K562 (cell line): ENCODE measurements at regions not wholly inside any gene's neighbourhood (a gene's known extent, or its start where the extent isn't known, plus 50 kb on each side); places are given as distances from the start of the nearest gene placed in this dataset.

Experiments used
- AFF4 ChIP-seq: sonication (generic); formaldehyde crosslinking; IDR thresholded peaks from 2 replicates; pipeline ENCODE4 v1.8.0; 2023; ENCODE audit warnings: mild to moderate bottlenecking, missing genetic modification reagents
- ARID1B ChIP-seq: fragments of 450-650 bp; IDR thresholded peaks from 2 replicates; pipeline ENCODE4 v1.6.1; 2016; ENCODE audit warnings: antibody characterized with exemption, mild to moderate bottlenecking, inconsistent platforms
- ATF4 ChIP-seq: fragments of 450-650 bp; formaldehyde crosslinking; IDR thresholded peaks from 2 replicates; pipeline ENCODE4 v1.4.0; 2022; ENCODE audit warnings: mild to moderate bottlenecking, moderate library complexity
- CAMTA2 ChIP-seq: fragments of 250-450 bp; sonication (Bioruptor Pico); conservative IDR thresholded peaks from 2 replicates; pipeline ENCODE4 v1.5.1; 2022
- CBFA2T2 ChIP-seq: fragments of 450-650 bp; conservative IDR thresholded peaks from 2 replicates; pipeline ENCODE4 v1.6.1; 2017; ENCODE audit warnings: mild to moderate bottlenecking
- CBFA2T3 ChIP-seq: fragments of 450-650 bp; IDR thresholded peaks from 2 replicates; pipeline ENCODE4 v1.6.1; 2017
- CCNT2 ChIP-seq: IDR thresholded peaks from 2 replicates; pipeline ENCODE4 v1.6.1; 2011; ENCODE audit warnings: borderline replicate concordance, low read depth, mild to moderate bottlenecking, moderate library complexity, mixed read lengths, low read length; ENCODE audit not compliant: insufficient read length; ENCODE audit errors: extremely low read depth
- CTBP1 ChIP-seq: fragments of 450-650 bp; IDR thresholded peaks from 2 replicates; pipeline ENCODE4 v1.6.1; 2016; ENCODE audit warnings: borderline replicate concordance
- DPF2 ChIP-seq: fragments of 450-650 bp; IDR thresholded peaks from 2 replicates; pipeline ENCODE4 v1.6.1; 2016
- ETS2 ChIP-seq: IDR thresholded peaks from 2 replicates; pipeline ENCODE4 v1.6.1; 2016; ENCODE audit warnings: borderline replicate concordance, missing genetic modification characterization, mild to moderate bottlenecking, moderate library complexity, missing compliant biosample characterization; ENCODE audit not compliant: poor library complexity, severe bottlenecking
- HDAC3 ChIP-seq: fragments of 450-650 bp; IDR thresholded peaks from 2 replicates; pipeline ENCODE4 v1.6.1; 2018; ENCODE audit warnings: borderline replicate concordance, mild to moderate bottlenecking, moderate library complexity; ENCODE audit not compliant: partially characterized antibody
- NFE2L1 ChIP-seq: fragments of 450-650 bp; IDR thresholded peaks from 2 replicates; pipeline ENCODE4 v1.6.1; 2016; ENCODE audit warnings: missing genetic modification characterization, low read depth, mild to moderate bottlenecking, missing compliant biosample characterization, moderate library complexity, borderline replicate concordance
- RBM39 ChIP-seq: fragments of 200-400 bp; formaldehyde crosslinking; optimal IDR thresholded peaks from 2 replicates; pipeline ENCODE3; 2018; ENCODE audit warnings: low read depth, low read length
- SMARCA4 ChIP-seq: fragments of 450-650 bp; IDR thresholded peaks from 2 replicates; pipeline ENCODE4 v1.6.1; 2016
- SPI1 ChIP-seq: IDR thresholded peaks from 2 replicates; pipeline ENCODE4 v1.6.1; 2011; ENCODE audit warnings: low read depth, low read length, control low read depth, borderline replicate concordance
- STAT5A ChIP-seq: IDR thresholded peaks from 2 replicates; pipeline ENCODE4 v1.6.1; 2012; ENCODE audit warnings: low read length, inconsistent platforms, borderline replicate concordance
- TAL1 ChIP-seq: fragments of 450-650 bp; IDR thresholded peaks from 2 replicates; pipeline ENCODE4 v1.6.1; 2016; ENCODE audit warnings: mild to moderate bottlenecking
- TCF3 ChIP-seq: sonication (generic); formaldehyde crosslinking; IDR thresholded peaks from 2 replicates; pipeline ENCODE4 v1.4.0; 2020; ENCODE audit warnings: mild to moderate bottlenecking, missing genetic modification reagents
- TGIF2 ChIP-seq: sonication (generic); formaldehyde crosslinking; IDR thresholded peaks from 2 replicates; pipeline ENCODE4 v1.8.1; 2022; ENCODE audit warnings: mild to moderate bottlenecking, missing genetic modification reagents, moderate library complexity
- ZC3H8 ChIP-seq: fragments of 450-650 bp; IDR thresholded peaks from 2 replicates; pipeline ENCODE4 v1.6.1; 2017

GRCh38 chr1:192256674-192257334 is 60.0 kb upstream of the RGS21 start (continued):
- TF ChIP-seq CTBP1 (peak; percentile 26; the same call in 1 of the 2 replicates), CBFA2T3 (peak; percentile 60; the same call in 1 of the 2 replicates), NFE2L1 (tag) (no peak), CCNT2 (no peak), SMARCA4 (0 out of 2 replicates have a peak, but pooled peaks have one; percentile 12), AFF4 (CRISPR knock-in tag) (no peak), SPI1 (peak; percentile 89), DPF2 (peak; percentile 30; the same call in 1 of the 2 replicates), HDAC3 (no peak), RBM39 (no peak), TAL1 (peak; percentile 17; the same call in 1 of the 2 replicates), ARID1B (peak; percentile 56), STAT5A (0 out of 2 replicates have a peak, but pooled peaks have one; percentile 21), CAMTA2 (CRISPR knock-in tag) (no peak), ETS2 (tag) (no peak), ATF4 (CRISPR knock-in tag) (no peak), TGIF2 (CRISPR knock-in tag) (no peak), TCF3 (CRISPR knock-in tag) (peak; percentile 66), CBFA2T2 (0 out of 2 replicates have a peak, but pooled peaks have one; percentile 32), ZC3H8 (no peak)
- TF ChIP-seq, all 486 proteins: peak for 11
